HG03432 (cell line): ENCODE measurements at regions not wholly inside any gene's neighbourhood (a gene's known extent, or its start where the extent isn't known, plus 50 kb on each side); places are given as distances from the start of the nearest gene placed in this dataset.

Experiments
- ATAC-seq: cut with Tn5 transposase; IDR thresholded peaks from one replicate; pipeline ENCODE4 v1.9.1; 2021; ENCODE audit warnings: mild to moderate bottlenecking, moderate library complexity; ENCODE audit not compliant: unreplicated experiment

DNA sequence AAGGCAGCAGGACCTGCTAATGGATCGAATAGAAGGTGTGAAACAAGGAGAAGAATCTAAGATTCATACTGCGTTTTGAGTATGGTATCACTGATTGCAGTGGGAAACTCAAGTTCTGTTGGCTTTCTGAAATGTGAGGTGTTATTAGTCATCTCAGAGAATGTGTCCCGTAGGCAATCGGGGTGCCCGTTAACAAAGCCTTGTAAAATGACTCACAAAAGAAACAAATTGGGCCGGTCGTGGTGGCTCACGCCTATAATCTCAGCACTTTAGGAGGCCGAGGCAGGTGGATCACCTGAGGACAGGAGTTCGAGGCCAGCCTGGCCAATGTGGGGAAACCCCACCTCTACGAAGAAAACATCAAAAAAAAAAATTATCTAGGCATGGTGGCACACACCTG is 118.2 kb upstream of the C7orf33 start:
- no peak for ATAC-seq

DNA sequence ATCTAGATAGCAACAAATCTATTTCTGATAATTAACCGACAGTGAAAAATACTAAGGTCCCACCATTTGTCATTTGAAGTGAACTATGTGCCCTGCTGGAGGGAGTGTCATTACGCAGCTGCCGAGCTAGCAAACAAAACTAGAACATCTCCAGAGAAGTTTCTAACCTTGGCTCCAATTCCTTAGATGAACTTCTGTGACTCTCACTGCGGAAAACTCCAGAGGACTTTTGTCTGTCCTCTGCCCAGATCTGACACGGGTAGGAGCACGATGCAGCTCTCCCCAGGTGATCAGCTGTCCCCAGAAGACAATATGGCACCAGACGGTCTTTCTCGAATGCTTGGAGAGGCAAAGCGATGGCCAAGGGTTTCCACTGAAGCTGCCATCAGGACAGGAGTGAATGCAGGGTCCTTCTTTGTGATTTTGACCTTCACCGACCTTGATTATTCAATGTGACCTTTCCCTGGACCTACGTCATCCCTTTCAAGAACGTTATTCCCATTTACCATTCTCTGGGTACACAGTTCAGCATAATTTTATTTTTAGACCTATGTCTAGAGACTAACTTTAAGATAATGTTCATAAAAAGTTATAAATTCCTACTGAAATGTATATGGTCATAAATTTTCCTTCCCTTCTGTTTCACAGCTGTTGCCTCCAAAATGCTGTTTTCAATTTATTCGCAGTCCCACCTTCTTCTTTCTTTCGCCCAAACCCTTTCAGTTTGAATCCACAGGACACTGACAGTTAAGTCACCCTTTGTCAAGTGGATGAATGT is 116.7 kb upstream of the C7orf33 start:
- ATAC-seq: no peak

DNA sequence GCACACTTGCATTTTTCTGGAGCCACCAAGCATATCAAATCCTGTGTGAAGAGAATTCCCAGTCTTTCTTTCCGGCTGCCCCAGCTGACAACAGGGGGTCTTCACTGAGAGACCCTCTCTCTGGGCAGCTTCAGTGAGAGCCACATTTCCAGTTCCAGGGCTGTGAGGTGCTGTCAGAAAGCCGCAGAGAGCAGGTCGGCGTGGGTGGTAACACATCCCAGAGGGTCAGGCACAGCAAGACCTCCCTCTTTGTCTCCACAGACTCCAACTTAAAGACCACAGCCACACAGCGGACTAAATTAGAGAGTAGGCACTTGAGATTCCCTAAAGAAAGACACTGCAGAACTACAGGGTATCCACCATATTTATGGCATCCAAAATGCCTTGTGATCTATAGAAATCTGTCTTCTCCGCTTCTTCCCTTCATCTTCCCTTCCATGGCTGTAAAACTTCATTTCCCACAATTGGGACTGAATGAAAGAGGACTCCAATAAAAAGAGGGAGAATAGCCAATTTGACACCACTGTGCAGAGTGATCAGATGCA is 116.0 kb upstream of the C7orf33 start:
- ATAC-seq: no peak

DNA sequence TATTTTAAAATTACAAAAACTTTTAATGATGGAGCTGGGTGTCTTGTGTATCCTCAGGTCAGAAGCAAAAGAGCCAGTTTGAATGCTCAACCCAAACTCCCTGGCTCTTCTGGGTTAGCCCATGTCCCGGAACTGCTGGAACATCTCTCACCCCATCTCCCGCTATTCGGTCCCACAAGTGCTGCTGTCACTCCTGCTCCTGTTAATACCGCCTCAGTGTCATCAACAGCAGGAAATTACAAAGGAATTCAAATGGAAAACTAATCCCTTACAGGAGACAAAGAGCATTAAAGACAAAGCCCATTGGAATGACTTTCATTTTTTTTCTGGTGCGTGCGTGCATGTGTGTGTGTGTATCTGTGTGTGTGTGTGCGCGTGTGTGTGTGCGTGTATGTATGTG is 112.0 kb upstream of the C7orf33 start:
- ATAC-seq: no peak

DNA sequence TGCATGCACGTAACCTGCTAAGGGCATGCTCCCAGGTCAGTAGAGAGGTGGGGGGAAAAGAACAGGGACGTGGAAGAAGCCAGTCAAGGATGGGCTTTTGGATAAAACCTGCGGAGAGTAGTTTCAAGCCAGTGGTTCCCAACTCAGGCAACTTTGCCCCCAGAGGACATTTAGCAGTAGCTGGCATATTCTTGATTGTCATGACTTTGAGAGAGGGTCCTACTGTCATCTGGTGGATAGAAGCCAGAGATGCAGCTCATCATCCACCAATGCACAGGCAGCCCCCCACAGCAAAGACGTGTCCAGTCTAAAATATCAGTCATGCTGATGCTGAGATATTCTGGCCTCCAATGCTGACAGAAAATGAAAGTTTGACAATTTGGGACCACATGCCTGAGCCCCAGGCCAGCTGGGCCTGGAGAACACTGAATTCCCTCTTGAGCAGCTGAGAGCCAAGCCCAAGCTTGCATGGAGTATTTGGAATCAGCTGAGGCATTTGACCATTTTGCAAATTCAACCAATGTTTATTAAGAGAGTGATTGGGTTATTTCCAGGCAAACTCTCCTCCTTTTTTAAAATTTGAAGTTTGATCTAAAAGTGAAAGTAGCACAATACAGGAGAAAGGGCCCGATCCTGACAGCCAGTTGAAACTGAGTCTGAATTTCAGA is 110.0 kb upstream of the C7orf33 start:
- no peak for ATAC-seq

DNA sequence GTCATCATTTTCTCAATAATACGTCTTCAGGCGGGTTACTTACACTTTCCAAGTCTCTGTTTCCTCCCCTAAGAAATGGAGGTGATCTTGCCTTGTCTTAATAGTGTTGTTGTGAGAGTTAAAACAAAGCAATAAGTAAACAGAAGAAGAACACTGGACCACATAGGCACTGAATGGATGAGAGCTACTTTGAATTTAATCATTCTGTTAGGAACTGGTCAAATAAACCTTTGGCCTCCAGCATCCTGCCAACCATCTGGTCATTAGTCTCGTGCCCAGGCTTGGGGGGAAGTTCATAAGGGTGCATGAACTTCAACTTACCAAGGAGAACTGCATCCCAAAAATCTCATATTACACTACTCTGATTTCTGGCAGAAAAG is 109.4 kb upstream of the C7orf33 start:
- no peak for ATAC-seq

DNA sequence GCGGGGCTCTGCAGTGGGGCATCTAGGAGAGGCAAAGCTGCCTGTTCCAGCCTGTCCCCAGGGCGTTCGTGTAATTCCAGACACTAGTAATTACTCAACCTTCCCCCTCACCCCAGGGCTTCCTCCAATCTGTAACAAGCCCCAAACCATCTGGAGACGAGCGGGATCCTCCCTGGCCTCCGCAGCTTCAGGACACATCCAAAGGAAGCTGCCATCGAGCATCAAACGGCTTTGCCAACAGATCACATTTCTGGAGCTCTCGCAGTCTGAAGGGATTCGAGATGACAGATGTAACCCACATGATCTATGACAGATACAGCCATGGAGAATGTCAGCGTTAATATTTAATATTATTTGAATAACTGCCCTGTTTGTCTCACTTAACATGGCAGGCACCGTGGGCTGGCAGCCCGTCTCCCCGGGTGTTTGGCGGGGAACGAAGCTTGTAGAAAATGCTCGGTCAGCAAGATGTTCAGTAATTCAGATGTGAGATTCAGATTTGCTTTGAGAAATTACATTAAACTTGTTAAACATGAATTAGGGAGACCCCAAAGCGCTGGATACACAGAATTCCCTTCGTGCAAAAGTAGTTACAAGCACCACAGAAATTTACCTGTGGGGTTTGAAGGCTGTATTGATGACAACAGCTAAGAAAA is 108.5 kb upstream of the C7orf33 start:
- ATAC-seq: no peak

DNA sequence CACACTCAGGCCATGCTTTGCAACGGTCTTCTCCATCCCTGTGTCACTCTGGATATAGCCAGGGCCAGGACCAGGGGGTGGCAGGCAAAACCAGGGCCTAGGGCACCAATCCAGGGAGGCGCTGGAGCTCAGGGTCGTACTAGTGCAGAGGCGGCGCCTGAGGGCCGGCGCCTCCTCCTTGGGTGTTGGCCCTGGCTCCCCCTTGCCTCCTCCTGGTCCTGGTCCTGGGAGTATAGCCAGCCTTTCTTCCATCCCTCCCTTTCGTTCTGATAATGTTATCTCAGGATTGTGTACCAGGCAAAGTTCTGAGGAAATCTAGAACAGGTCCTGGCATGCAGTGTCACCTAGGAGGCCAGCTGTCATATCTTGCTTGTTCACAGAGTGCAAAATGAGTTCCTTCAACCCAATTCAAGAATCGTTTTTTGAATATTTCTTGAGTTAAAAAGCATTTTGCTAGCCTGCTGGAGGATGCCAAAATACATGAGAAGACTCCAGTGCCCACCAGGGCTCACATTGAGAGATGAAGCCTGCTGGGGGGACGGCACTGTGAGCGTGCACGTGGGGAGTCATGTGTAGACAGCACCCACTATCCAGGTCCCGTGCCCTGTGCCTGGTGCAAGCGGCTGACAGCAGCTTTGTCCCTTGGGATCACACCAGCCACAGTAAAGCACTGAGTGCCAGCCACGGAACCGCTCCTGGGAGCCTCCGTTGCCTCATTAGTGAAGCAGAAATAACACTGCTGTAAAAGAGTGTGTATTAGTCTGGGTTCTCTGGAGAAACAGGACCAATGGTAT is 106.9 kb upstream of the C7orf33 start:
- ATAC-seq: no peak

DNA sequence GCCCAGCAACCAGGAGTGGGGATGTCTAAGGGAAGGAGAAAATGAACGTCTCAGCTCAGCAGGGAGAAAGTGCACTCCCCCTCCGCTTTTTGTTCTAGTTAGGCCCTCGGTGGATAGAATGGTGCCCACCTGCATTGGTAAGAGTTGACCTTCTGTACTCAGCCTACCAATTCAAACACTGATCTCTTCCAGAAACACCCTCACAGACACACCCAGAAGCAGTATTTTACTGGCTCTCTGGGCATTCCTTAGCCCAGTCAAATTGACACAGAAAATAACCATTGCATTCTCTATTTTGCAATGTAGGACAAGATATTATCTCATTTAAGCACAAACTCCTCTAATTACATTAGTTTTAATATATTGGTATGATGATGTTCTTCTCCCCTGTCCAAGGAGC is 106.1 kb upstream of the C7orf33 start:
- ATAC-seq: no peak

DNA sequence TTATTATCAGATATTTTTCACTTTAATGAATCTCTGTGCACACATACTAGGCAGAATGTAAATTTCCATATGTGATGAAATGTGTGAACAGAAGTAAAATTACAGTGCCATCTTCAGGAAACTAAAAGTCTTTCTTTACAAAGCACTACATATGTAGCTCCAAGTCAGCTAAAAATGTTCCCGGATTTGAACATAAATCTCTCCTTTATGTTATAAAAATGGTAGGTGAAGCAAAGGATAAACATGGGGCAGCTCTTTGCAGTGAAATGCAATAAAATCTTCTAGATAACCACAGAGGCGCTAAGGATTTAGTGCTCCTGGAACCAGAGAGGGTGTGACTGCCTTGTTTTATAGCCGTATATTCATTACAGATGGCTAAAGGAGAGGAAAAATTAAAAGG is 104.9 kb upstream of the C7orf33 start:
- no peak for ATAC-seq

DNA sequence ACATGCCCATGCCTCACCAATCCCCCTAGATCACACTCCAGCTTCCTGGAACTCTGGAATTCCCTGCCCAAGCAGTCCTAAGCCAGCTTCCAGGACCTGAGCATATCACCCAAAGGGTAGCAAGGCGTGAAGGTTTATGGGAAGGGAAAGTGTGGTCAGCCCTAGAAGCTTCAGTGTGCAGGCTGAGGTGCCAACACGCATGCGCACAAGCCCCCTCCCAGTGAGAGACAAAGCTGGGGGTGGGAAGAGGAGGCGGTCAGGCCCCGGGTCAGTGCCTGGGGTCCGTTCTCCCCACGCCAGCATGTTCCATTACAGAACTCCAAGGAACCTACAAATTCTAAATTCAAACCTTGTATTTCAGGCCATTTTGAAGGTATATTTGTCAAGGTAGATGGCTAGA is 103.6 kb upstream of the C7orf33 start:
- ATAC-seq: no peak

DNA sequence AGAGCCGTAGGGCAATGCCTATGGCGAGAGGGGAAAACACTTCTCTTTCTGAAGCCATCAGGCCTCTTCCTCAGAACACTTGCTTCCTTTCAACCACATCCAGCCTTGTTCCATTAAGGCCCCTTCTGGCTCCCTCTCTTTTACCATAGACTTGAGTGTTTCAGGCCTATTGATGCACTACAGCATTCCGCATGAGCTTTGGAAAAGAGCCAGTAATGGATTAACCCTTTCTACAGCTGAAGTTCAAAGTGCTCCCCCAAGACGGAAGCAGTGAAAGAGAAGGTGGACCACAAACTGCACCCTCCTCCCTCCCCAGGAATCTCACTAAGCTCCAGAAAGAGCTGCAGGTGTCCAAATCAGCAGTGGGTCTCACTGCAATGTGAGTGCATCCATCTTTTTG is 102.7 kb upstream of the C7orf33 start:
- no peak for ATAC-seq

DNA sequence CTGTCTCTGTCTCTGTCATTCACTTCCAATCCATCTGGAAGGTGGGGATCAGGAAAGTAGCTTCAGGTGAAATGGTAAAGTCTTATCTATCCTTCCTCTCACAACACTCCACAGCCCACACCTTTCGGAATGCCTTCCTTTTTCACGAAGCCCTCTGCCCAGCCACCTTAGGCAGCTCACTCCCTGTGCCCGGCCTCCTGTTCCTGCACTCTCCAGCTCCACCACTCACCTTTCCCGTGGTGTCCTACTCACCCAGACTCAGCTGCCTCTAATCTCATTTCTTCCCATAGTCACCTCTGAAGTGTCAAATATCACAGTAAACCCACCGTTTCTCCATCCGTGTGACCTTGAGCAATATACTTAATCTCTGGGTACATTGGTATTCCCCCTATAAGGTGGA is 100.9 kb upstream of the C7orf33 start:
- no peak for ATAC-seq

DNA sequence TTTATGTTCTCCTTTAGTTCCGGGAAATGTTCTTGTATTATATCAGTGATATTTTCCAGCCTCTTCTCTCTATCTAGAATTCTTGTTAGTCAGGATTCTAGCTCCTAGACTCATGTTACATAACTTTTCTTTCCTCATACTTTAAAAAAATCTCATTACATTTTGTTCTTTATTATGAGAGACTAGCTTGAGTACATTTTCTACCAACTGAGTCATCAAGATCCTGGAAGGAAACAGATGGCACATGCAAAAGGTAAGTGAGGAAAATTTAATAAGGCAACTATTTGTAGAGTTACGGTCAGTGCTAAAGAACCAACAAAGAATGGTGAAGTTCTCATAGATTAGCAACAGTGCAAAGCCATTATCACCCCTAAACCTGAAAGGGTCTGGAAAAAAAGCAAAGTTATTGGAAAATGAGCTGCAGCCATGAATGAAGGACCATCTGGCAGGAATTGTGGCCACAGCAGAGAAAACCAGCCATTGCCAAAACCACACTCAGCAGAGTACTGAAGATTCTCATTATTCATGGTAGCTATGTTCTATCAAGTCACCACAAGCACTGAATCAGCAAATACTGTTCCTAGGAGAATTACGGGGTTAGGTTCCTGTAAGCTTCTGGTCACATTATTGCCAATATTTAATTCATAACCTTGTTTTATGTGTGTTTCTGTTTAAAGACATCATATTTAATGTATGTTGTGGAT is 98.3 kb upstream of the C7orf33 start:
- ATAC-seq: no peak

DNA sequence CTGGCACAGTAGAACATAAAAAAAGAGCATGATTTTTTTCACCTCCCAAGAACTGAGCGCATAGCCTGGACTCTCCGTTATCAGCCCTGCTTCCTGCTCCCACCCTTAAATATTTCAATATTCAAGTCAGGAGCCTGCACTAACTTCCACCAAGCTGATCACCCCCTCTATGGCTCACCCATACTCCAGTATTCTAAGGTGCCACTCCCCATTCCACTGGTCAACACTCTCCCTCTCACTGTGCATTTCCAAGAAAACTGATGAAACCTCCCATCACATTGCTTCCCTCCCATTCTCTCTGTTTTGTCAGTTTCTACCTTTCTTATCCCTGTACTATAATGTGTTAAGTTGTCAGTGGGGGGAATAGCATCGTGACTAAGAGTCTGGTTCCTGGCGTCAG is 95.0 kb upstream of the C7orf33 start:
- ATAC-seq: no peak

DNA sequence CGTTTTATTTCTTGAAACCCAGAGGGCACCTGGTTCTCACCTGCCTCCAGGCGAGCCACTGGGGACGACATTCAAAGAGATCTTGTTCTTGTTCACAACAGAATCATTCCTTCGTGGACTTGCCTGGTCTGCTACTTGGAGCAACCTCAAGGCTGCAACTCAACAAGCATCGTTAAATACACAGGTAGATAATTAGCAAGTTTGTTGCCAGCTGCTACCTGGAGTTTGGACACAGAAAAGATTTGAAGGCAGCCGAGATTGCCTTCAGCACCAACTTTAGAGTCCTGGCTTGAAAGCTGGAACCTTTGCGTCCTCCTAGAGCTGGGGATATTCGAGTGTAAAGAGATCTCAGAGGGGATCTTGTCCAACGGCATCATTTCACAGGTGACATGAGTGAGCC is 89.6 kb upstream of the C7orf33 start:
- ATAC-seq: no peak

DNA sequence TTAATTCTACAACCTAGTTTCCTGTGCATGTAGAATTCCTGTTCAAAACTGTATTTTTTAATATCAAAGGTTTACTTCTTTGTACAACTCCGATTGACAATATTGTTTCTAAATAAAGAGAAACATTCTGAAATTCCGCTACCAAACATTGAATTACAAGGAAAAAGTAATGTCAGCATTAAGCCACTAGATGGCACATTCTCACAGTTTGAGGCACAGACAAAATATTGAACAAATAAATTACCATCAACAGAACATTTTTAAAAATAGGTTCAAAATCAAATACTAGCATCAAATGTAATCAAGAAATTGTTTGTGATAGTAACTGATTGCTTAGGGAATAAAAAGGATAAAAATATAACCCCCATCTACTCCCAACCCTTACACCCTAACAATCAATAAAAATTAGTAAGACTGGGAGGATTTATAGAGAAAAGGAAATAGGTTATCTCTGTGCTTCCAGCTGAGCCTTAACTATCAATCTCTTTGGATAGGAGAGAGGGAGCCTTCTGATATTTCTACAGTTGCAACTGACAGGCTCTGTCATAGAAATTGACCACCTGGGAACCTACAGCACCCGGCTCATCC is 86.6 kb upstream of the C7orf33 start:
- no peak for ATAC-seq

DNA sequence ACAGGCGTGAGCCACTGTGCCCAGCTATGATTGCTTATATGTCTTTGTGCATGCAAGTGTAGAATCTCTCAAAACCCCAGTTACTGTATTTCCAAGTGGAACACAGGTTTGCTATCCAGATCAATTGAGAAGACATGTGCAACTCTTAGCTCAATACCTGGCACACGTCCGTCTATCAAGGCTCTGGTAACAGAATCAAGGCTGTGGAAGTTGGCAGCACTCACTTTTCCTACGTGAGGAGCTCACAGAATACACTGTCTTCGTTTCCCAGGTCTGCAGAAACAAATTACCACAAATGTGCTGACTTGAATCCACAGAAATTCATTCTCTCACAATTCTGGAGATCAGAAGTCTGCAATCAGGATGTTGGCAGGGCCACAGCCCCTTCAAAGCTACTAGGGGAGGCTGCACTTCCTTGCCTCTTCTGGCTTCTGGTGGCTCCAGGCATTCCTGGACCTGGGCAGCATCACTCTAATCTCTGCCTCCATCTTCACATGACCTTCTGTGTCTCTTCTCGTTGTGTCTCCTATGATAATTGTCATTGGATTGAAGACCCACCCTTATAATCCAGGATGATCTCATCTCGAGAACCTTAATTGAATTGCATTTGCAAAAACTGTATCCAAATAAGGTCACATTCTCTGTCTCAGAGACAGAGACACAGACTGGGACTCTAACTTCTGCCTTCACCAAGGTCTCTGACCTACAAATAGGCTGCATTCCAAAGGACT is 84.8 kb upstream of the C7orf33 start:
- ATAC-seq: no peak

DNA sequence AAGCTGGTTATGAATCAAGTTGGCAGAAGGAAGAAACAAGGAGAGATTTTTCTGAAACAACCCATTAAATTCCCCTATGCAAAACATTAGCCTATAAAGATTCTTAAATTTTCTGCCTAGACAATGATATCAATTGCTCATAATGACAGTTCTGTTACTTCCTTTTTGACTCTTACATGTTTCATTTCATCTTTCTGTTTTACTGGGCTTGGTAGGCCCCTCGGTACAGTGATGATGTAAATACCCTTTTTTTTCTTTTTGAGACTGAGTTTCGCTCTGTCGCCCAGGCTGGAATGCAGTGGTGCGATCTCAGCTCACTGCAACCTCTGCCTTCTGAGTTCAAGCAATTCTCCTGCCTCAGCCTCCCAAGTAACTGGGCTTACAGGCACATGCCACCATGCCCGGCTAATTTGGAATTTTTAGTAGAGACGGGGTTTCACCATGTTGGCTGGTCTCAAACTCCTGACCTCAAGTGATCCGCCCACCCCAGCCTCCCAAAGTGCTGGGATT is 83.4 kb upstream of the C7orf33 start:
- ATAC-seq: peak; percentile 98
